LNCaP clone FGC (cell line): ENCODE measurements at regions not wholly inside any gene's neighbourhood (a gene's known extent, or its start where the extent isn't known, plus 50 kb on each side); places are given as distances from the start of the nearest gene placed in this dataset.

ENCODE experiments used
- DNase-seq: peaks from one replicate; pipeline ENCODE4 v3.0.0-alpha.2; 2011; ENCODE audit warnings: low read depth
- H3K4me3 ChIP-seq: 2 replicates; pipeline ENCODE4 v1.5.1; 2011; ENCODE audit warnings: mild to moderate bottlenecking, low read depth, low read length, control low read depth
- CTCF ChIP-seq: IDR thresholded peaks from 2 replicates; pipeline ENCODE4 v1.5.1; 2012; ENCODE audit warnings: mild to moderate bottlenecking; ENCODE audit not compliant: control insufficient read depth, insufficient read depth; ENCODE audit errors: extremely low read depth

- DNase-seq, result no peak
- no peak overlapping the region for H3K4me3 ChIP-seq
- no peak for TF ChIP-seq CTCF
Observed at GRCh38 chr5:89083791-89084190, 200.8 kb upstream of the MEF2C start.

GRCh38 chr5:89081360-89081759 is 198.4 kb upstream of the MEF2C start:
- no peak for DNase-seq
- H3K4me3 ChIP-seq, result no peak overlapping the region
- TF ChIP-seq CTCF, result 0 out of 2 replicates have a peak, but pooled peaks have one; percentile 6

GRCh38 chr5:89080467-89081116 is 197.6 kb upstream of the MEF2C start:
- DNase-seq, result no peak
- H3K4me3 ChIP-seq, result no peak overlapping the region
- TF ChIP-seq CTCF, result no peak

GRCh38 chr5:89072842-89073672 is 190.1 kb upstream of the MEF2C start:
- no peak overlapping the region for H3K4me3 ChIP-seq
- no peak for DNase-seq
- no peak for TF ChIP-seq CTCF

GRCh38 chr5:89071941-89072331 is 189.0 kb upstream of the MEF2C start:
- no peak overlapping the region for H3K4me3 ChIP-seq
- TF ChIP-seq CTCF, result no peak
- DNase-seq, result no peak

GRCh38 chr5:89071101-89071940 is 188.3 kb upstream of the MEF2C start:
- no peak overlapping the region for H3K4me3 ChIP-seq
- DNase-seq, result no peak
- TF ChIP-seq CTCF, result no peak
